Pancreas (tissue), 10 donors: ENCODE measurements at regions not wholly inside any gene's neighbourhood (a gene's known extent, or its start where the extent isn't known, plus 50 kb on each side); places are given as distances from the start of the nearest gene placed in this dataset.
A peak's percentile ranks its signal among the peaks of the same experiment; 100 is the strongest.

ENCODE experiments used
- ATAC-seq, 4 donors: fragments of 200-7000 bp; cut with Tn5 transposase; one replicate each; pipeline versions ENCODE4 v1.8.0 to v1.9.1; 2020; ENCODE audit warnings: mild to moderate bottlenecking in 4 of 4, moderate library complexity in 4 of 4
- DNase-seq, 6 donors: peaks; one replicate each; pipeline ENCODE4 v3.0.0-alpha.2; 2020
- FAIRE-seq: peaks from 2 replicates; lab custom pipeline; 2012; peaks lifted over from hg19 to GRCh38; lab: Jason Lieb, UNC
- H3K27ac ChIP-seq, 4 donors: fragments of 200-600 bp; sonication (generic); 1 replicate in 3 of 4; 2 replicates in 1 of 4; pipeline versions ENCODE4 v1.5.0 to v1.8.0; 2020
- H3K27me3 ChIP-seq, 4 donors: fragments of 200-600 bp; one replicate each; pipeline ENCODE4 v1.8.0; 2021
- H3K36me3 ChIP-seq, 3 donors: fragments of 200-600 bp; sonication (generic) in 1 of 3; one replicate each; pipeline versions ENCODE4 v1.5.0 to v1.8.0; 2020 to 2021
- H3K4me1 ChIP-seq, 3 donors: fragments of 200-600 bp; one replicate each; pipeline ENCODE4 v1.8.0; 2021
- H3K4me3 ChIP-seq, 4 donors: fragments of 200-600 bp; sonication (generic) in 2 of 4; one replicate each; pipeline versions ENCODE4 v1.5.0 to v1.8.0; 2020 to 2021
- H3K9me3 ChIP-seq, 4 donors: fragments of 200-600 bp; one replicate each; pipeline ENCODE4 v1.8.0; 2021
- CTCF ChIP-seq, 4 donors: fragments of 200-600 bp; sonication (generic) in 3 of 4; IDR thresholded peaks; one replicate each; pipeline versions ENCODE4 v1.5.0 to v1.8.0; 2021; ENCODE audit warnings: antibody characterized with exemption in 4 of 4
- WGBS, 2 donors: extraction: QIAGEN DNeasy Blood & Tissue Kit; methylation state at CpG; one replicate each; pipeline ENCODE4 v1.1.7; 2013; 5-methylcytosine and 5-hydroxymethylcytosine counted together
- intact Hi-C, 3 donors: fragments of 100-400 bp; cut with DNase I; formaldehyde crosslinking; loops; one replicate each; pipeline versions ENCODE4 v1.11.1 to v1.14.2; 2022
- donor health status: healthy with polysubstance abuse.
- donor health status: DM: no; HTN: no; CAD: no; lungs with moderate emphysema.
- donor health status: DM: no; HTN: no; CAD: no.
- donor health status: control.
- donor health status: control.
- donor health status: Bipolar disorder and iron deficiency.
- donor health status: DM: yes; HTN: yes; CAD: no.
- donor health status: DM: no; HTN: no; CAD: no.
- donor health status: DM: no; HTN: no; CAD: no.
- donor health status: DM: yes; HTN: yes; CAD: no.

DNA sequence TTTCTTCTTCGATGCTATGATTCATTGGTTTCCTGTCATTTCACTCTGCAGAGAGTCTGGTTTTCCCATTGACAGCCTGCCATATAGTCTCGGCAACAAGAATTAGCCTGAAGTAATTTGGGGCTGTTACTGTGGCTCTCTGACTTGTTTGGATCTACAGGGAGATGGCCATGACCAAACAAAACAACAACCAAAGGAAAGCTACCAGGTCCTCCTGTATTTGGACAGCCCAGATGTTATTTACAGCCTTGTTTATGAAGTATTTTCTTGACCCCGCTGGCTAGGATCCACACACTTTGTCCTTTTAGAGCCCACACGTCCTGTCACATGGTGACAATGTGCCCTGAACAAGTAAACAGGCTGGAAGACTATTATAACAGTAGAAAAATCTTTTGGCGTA, 111.4 kb upstream of the PREP start:
- Histone ChIP-seq H3K27ac (no peak overlapping the region), H3K27me3 (no peaks in the 10 kb centered on the region), H3K4me1 (no peaks in the 10 kb centered on the region), H3K9me3 (no peaks in the 10 kb centered on the region), H3K36me3 (no peaks in the 10 kb centered on the region), H3K4me3 (no peak overlapping the region)
- DNase-seq (no peak), ATAC-seq (no peak), FAIRE-seq (no peak)
- intact Hi-C loops: no loop called here
- no peak for TF ChIP-seq CTCF (IDR thresholded peaks at IDR 0.05)
- WGBS, 2 donors: 39 to 45% methylated on average over 5 of the region's 5 CpGs

DNA sequence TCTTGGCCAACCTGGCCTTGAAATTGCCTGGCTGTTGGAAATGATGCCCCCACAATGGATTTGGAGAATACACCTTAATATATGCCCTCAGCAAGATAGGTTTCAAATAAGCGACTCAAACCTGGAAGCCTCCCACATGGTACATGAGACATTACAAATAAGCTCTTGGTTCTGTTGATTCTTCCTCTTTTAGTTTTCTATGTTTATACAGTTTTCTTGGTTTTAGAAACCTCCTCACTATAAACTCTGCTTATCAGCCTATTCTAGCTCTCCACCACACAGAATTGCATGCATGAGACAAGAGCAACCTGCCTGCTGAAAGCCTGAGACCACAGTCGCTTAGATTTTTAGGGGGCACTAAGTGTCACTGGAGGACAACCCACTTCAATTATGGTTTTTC, 108.8 kb upstream of the PREP start:
- Histone ChIP-seq H3K4me1 (no peaks in the 10 kb centered on the region), H3K9me3 (no peaks in the 10 kb centered on the region), H3K27ac (no peak overlapping the region), H3K4me3 (no peak overlapping the region), H3K36me3 (no peaks in the 10 kb centered on the region), H3K27me3 (no peaks in the 10 kb centered on the region)
- FAIRE-seq (no peak), ATAC-seq (no peak), DNase-seq (no peak)
- 79 to 88% methylated on average over 2 of the region's 2 CpGs for WGBS, 2 donors
- no peak for TF ChIP-seq CTCF (IDR thresholded peaks at IDR 0.05)
- intact Hi-C loops: no loop called here

DNA sequence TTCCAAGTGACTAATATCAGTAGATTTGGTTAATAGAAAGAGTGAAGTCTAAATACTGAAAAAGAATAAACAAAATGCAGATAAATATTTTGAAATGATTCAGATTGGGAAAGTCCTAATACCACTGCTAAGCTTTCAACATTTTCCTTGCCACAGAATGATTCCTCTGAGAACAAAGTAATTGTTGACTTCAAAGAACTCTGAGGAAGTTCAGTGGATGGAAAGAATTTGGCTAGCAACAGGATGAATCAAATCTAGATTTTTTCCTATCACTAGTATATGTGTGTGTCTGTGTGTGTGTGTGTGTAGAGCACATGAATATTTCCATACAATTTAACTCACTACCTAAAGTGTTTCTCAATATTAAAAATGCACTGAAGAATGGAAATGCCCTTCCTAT, 107.9 kb upstream of the PREP start:
- DNase-seq: no peak
- Histone ChIP-seq H3K4me1 (no peaks in the 10 kb centered on the region), H3K27me3 (no peaks in the 10 kb centered on the region), H3K27ac (no peak overlapping the region), H3K9me3 (no peaks in the 10 kb centered on the region), H3K36me3 (no peaks in the 10 kb centered on the region), H3K4me3 (no peak overlapping the region)
- no peak for TF ChIP-seq CTCF (IDR thresholded peaks at IDR 0.05)
- no peak for FAIRE-seq
- intact Hi-C loops: no loop called here
- ATAC-seq: peak in 2 of 4 donors; percentile 20 to 34

DNA sequence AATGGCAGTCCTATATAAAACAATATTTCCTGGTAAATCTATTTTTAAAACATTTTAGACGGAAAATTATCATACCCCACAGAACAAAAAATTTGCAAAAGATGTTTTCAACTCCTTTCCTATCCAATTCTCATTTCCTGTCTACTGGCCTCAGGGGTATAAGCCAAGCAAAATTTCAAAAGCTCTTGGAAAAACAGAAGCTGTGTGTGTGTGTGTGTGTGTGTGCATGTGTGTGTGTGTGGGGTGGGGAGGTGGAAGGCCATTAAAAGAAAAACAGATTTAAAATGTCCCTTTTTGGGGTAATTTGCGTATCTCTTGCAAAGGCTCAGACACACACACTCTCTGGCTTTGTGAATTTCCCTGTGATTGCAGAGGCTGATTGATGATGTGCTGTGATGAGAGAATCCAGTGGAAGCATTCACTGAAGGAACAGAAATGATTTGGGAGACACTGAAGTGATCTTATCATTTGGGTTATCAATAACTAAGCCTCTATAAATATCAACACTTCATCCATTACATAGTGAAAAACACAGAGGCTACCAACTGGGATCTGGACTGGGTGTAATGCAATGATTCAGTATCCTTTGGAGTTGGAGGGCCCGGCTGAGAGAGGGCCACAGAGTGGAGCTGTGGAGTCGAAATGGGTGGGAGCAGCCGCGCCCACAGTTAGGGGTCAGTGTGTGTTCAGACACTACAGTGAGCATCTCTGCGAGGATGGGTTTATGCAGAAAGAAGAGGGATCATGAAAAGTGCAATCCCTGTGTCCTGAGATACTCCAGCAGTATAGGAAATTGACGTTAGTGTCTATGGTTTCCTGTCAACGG, 106.8 kb upstream of the PREP start:
- no peaks in the 10 kb centered on the region for H3K9me3 ChIP-seq
- intact Hi-C loops: no loop called here
- no peak for TF ChIP-seq CTCF (IDR thresholded peaks at IDR 0.05)
- H3K27me3 ChIP-seq: no peaks in the 10 kb centered on the region
- DNase-seq (no peak), ATAC-seq (peak in 1 of 4 donors; percentile 47), FAIRE-seq (no peak)
- no peaks in the 10 kb centered on the region for H3K4me1 ChIP-seq
- no peak overlapping the region for H3K4me3 ChIP-seq
- no peaks in the 10 kb centered on the region for H3K36me3 ChIP-seq
- H3K27ac ChIP-seq: no peak overlapping the region
- 37 to 41% methylated on average over 9 of the region's 9 CpGs for WGBS, 2 donors

DNA sequence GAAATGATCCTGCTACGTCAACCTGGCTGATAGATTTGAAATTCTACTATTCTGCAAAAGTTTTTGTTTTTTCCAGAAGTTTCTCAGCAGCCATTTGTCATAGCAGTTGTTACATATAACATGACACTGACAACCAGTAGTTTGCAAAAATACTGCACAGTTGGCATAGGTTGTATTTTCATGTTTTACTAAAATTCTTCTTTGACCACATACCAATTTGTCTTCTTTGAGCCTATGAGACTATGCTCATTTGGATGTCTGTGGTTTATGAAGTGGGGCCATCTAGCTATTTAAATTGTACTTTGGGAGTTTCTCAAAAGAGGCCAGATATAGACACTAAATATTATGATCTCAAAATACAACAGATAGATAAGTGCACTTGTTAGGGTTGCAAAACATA, 104.9 kb upstream of the PREP start:
- no peaks in the 10 kb centered on the region for H3K36me3 ChIP-seq
- intact Hi-C loops: no loop called here
- ATAC-seq (no peak), DNase-seq (no peak), FAIRE-seq (no peak)
- H3K27ac ChIP-seq: no peak overlapping the region
- no peak overlapping the region for H3K4me3 ChIP-seq
- WGBS, 2 donors: 94 to 100% methylated on average over 1 of the region's 1 CpG
- TF ChIP-seq CTCF (IDR thresholded peaks at IDR 0.05): no peak
- H3K27me3 ChIP-seq: no peaks in the 10 kb centered on the region
- H3K4me1 ChIP-seq: no peaks in the 10 kb centered on the region
- H3K9me3 ChIP-seq: no peaks in the 10 kb centered on the region
